Testis (tissue), 2 donors: ENCODE measurements at regions not wholly inside any gene's neighbourhood (a gene's known extent, or its start where the extent isn't known, plus 50 kb on each side); places are given as distances from the start of the nearest gene placed in this dataset.

Experiments
- DNase-seq: peaks from one replicate; pipeline ENCODE4 v3.0.0-alpha.2; 2019
- H3K27ac ChIP-seq, 2 donors: fragments of 200-600 bp; sonication (generic); one replicate each; pipeline ENCODE4 v1.5.1; 2019
- H3K27me3 ChIP-seq: fragments of 200-600 bp; sonication (generic); one replicate; pipeline ENCODE4 v1.5.1; 2019
- H3K36me3 ChIP-seq: fragments of 200-600 bp; sonication (generic); one replicate; pipeline ENCODE4 v1.5.1; 2017; ENCODE audit warnings: low read depth; ENCODE audit errors: missing control alignments
- H3K4me1 ChIP-seq: fragments of 200-600 bp; sonication (generic); one replicate; pipeline ENCODE4 v1.5.1; 2019
- H3K4me3 ChIP-seq, 2 donors: fragments of 200-600 bp; sonication (generic); one replicate each; pipeline ENCODE4 v1.5.1; 2017 to 2019
- H3K9me3 ChIP-seq: fragments of 200-600 bp; sonication (generic); one replicate; pipeline ENCODE4 v1.5.1; 2017
- CTCF ChIP-seq, 3 experiments: fragments of 450-650 bp in 2 of 3; fragments of 200-600 bp in 1 of 3; sonication (generic) in 1 of 3; IDR thresholded peaks; one replicate each; pipeline ENCODE4 v1.5.1; 2016 to 2019; ENCODE audit warnings: antibody characterized with exemption in 3 of 3, mild to moderate bottlenecking in 2 of 3, moderate library complexity in 1 of 3
- POLR2A ChIP-seq: fragments of 450-650 bp; IDR thresholded peaks from one replicate; pipeline ENCODE4 v1.6.1; 2017; ENCODE audit warnings: antibody characterized with exemption, mild to moderate bottlenecking, moderate library complexity
- WGBS, 2 donors: methylation state at CpG; one replicate each; pipeline ENCODE4 v1.1.5; 2018; 5-methylcytosine and 5-hydroxymethylcytosine counted together
- intact Hi-C: fragments of 100-400 bp; cut with DNase I; formaldehyde crosslinking; loops from one replicate; pipeline ENCODE4 v1.15.1; 2023; ENCODE audit warnings: low total_unique reads

- DNase-seq, result no peak
- TF ChIP-seq CTCF (IDR thresholded peaks at IDR 0.05), result no peak
- no peak for TF ChIP-seq POLR2A
- no peaks in the 10 kb centered on the region for H3K9me3 ChIP-seq
- WGBS, 2 donors, result 84 to 92% methylated on average over 3 of the region's 3 CpGs
- H3K27me3 ChIP-seq, result no peaks in the 10 kb centered on the region
- no peaks in the 10 kb centered on the region for H3K4me1 ChIP-seq
- H3K4me3 ChIP-seq, result no peak overlapping the region
- no peak overlapping the region for H3K27ac ChIP-seq
- intact Hi-C loops, result no loop called here
- no peaks in the 10 kb centered on the region for H3K36me3 ChIP-seq
Measured at GRCh38 chr1:61602663-61603062, 122.3 kb downstream of the TM2D1 start.

GRCh38 chr1:61597601-61598000 lies 127.3 kb downstream of the TM2D1 start:
- Histone ChIP-seq H3K27me3 (no peaks in the 10 kb centered on the region), H3K9me3 (no peaks in the 10 kb centered on the region), H3K27ac (no peak overlapping the region), H3K36me3 (no peaks in the 10 kb centered on the region), H3K4me3 (no peak overlapping the region), H3K4me1 (no peaks in the 10 kb centered on the region)
- 96 to 99% methylated on average over 2 of the region's 2 CpGs for WGBS, 2 donors
- intact Hi-C loops, result no loop called here
- no peak for DNase-seq
- TF ChIP-seq POLR2A (no peak), CTCF (IDR thresholded peaks at IDR 0.05) (no peak)

- no peak overlapping the region for H3K27ac ChIP-seq
- H3K4me1 ChIP-seq, result no peaks in the 10 kb centered on the region
- no peak for TF ChIP-seq CTCF (IDR thresholded peaks at IDR 0.05)
- no peak for TF ChIP-seq POLR2A
- intact Hi-C loops, result no loop called here
- no peaks in the 10 kb centered on the region for H3K36me3 ChIP-seq
- DNase-seq, result no peak
- H3K4me3 ChIP-seq, result no peak overlapping the region
- H3K27me3 ChIP-seq, result no peaks in the 10 kb centered on the region
- 95 to 96% methylated on average over 4 of the region's 4 CpGs for WGBS, 2 donors
- no peaks in the 10 kb centered on the region for H3K9me3 ChIP-seq
Measured at GRCh38 chr1:61593331-61593730, 131.6 kb downstream of the TM2D1 start.

GRCh38 chr1:61591351-61591750 lies 133.6 kb downstream of the TM2D1 start:
- no peak overlapping the region for H3K4me3 ChIP-seq
- H3K27me3 ChIP-seq, result no peaks in the 10 kb centered on the region
- H3K36me3 ChIP-seq, result no peaks in the 10 kb centered on the region
- no peak overlapping the region for H3K27ac ChIP-seq
- H3K9me3 ChIP-seq, result no peaks in the 10 kb centered on the region
- 74 to 83% methylated on average over 9 of the region's 9 CpGs for WGBS, 2 donors
- TF ChIP-seq POLR2A, result no peak
- no peak for TF ChIP-seq CTCF (IDR thresholded peaks at IDR 0.05)
- DNase-seq, result peak; percentile 20
- intact Hi-C loops, result no loop called here
- H3K4me1 ChIP-seq, result no peaks in the 10 kb centered on the region

- Histone ChIP-seq H3K9me3 (no peaks in the 10 kb centered on the region), H3K4me3 (no peak overlapping the region), H3K27me3 (no peaks in the 10 kb centered on the region), H3K27ac (no peak overlapping the region), H3K4me1 (no peaks in the 10 kb centered on the region), H3K36me3 (no peaks in the 10 kb centered on the region)
- DNase-seq, result peak; percentile 75
- 40 to 60% methylated on average over 17 to 18 of the region's 18 CpGs for WGBS, 2 donors
- intact Hi-C loops, result no loop called here
- TF ChIP-seq POLR2A (no peak), CTCF (IDR thresholded peaks at IDR 0.05) (peak in 2 of 3 experiments; percentile 32 to 48)
Measured at GRCh38 chr1:61588736-61589672, 135.9 kb downstream of the TM2D1 start.
